Skeletal muscle satellite cell (primary cell): ENCODE measurements at regions not wholly inside any gene's neighbourhood (a gene's known extent, or its start where the extent isn't known, plus 50 kb on each side); places are given as distances from the start of the nearest gene placed in this dataset.

Experiments
- H3K27me3 ChIP-seq: 2 replicates; pipeline ENCODE4 v1.7.0; 2013; ENCODE audit warnings: low read length; ENCODE audit not compliant: control insufficient read depth, insufficient read depth
- H3K36me3 ChIP-seq: 2 replicates; pipeline ENCODE4 v1.7.0; 2013; ENCODE audit warnings: mild to moderate bottlenecking, control low read depth, low read length; ENCODE audit not compliant: insufficient read depth
- H3K4me1 ChIP-seq: 2 replicates; pipeline ENCODE4 v1.7.0; 2013; ENCODE audit warnings: low read length; ENCODE audit not compliant: control insufficient read depth, insufficient read depth
- H3K4me2 ChIP-seq: 2 replicates; pipeline ENCODE4 v1.7.0; 2013; ENCODE audit warnings: mild to moderate bottlenecking, low read length
- H3K4me3 ChIP-seq: 2 replicates; pipeline ENCODE4 v1.7.0; 2013; ENCODE audit warnings: low read length
- H3K9ac ChIP-seq: 2 replicates; pipeline ENCODE4 v1.7.0; 2013; ENCODE audit warnings: mild to moderate bottlenecking, low read depth, low read length, moderate library complexity
- H3K9me3 ChIP-seq: replicated peaks from 2 replicates; pipeline ENCODE4 v1.7.0; 2013; ENCODE audit warnings: mild to moderate bottlenecking, control low read depth, low read length

GRCh38 chr9:82091100-82091499 is 102.5 kb downstream of the SPATA31D1 start:
- H3K4me3 ChIP-seq, result no peak overlapping the region
- H3K27me3 ChIP-seq, result no peaks in the 10 kb centered on the region
- no peaks in the 10 kb centered on the region for H3K9me3 ChIP-seq
- H3K9ac ChIP-seq, result no peak overlapping the region
- no peak overlapping the region for H3K4me2 ChIP-seq
- H3K4me1 ChIP-seq, result no peaks in the 10 kb centered on the region
- H3K36me3 ChIP-seq, result no peaks in the 10 kb centered on the region

- H3K9ac ChIP-seq, result no peak overlapping the region
- no peaks in the 10 kb centered on the region for H3K9me3 ChIP-seq
- H3K4me1 ChIP-seq, result no peaks in the 10 kb centered on the region
Observed at GRCh38 chr9:82091610-82092009, 103.0 kb downstream of the SPATA31D1 start.

GRCh38 chr9:82101475-82101874 is 112.9 kb downstream of the SPATA31D1 start:
- Histone ChIP-seq H3K36me3 (no peaks in the 10 kb centered on the region), H3K4me3 (no peak overlapping the region), H3K9ac (no peak overlapping the region), H3K4me2 (no peak overlapping the region), H3K9me3 (no peaks in the 10 kb centered on the region), H3K27me3 (no peaks in the 10 kb centered on the region), H3K4me1 (no peaks in the 10 kb centered on the region)

More at GRCh38 chr9:82091610-82092009, 103.0 kb downstream of the SPATA31D1 start:
- H3K4me2 ChIP-seq, result no peak overlapping the region
- no peak overlapping the region for H3K4me3 ChIP-seq
- H3K36me3 ChIP-seq, result no peaks in the 10 kb centered on the region
- no peaks in the 10 kb centered on the region for H3K27me3 ChIP-seq

GRCh38 chr9:82104252-82104651 is 115.7 kb downstream of the SPATA31D1 start:
- Histone ChIP-seq H3K9ac (no peak overlapping the region), H3K4me3 (no peak overlapping the region), H3K36me3 (no peaks in the 10 kb centered on the region), H3K9me3 (no peaks in the 10 kb centered on the region), H3K4me1 (no peaks in the 10 kb centered on the region), H3K4me2 (no peak overlapping the region), H3K27me3 (no peaks in the 10 kb centered on the region)

GRCh38 chr9:82105729-82106128 is 117.2 kb downstream of the SPATA31D1 start:
- Histone ChIP-seq H3K27me3 (no peaks in the 10 kb centered on the region), H3K4me1 (no peaks in the 10 kb centered on the region), H3K9me3 (no peaks in the 10 kb centered on the region), H3K9ac (no peak overlapping the region), H3K36me3 (no peaks in the 10 kb centered on the region), H3K4me3 (no peak overlapping the region), H3K4me2 (no peak overlapping the region)

- Histone ChIP-seq H3K9ac (no peak overlapping the region), H3K4me2 (no peak overlapping the region), H3K27me3 (no peaks in the 10 kb centered on the region), H3K9me3 (no peaks in the 10 kb centered on the region), H3K4me3 (no peak overlapping the region), H3K36me3 (no peaks in the 10 kb centered on the region), H3K4me1 (no peaks in the 10 kb centered on the region)
Observed at GRCh38 chr9:82106536-82106935, 118.0 kb downstream of the SPATA31D1 start.

GRCh38 chr9:82108474-82108873 is 119.9 kb downstream of the SPATA31D1 start:
- H3K36me3 ChIP-seq, result no peaks in the 10 kb centered on the region
- H3K4me1 ChIP-seq, result no peaks in the 10 kb centered on the region
- H3K4me2 ChIP-seq, result no peak overlapping the region
- H3K9me3 ChIP-seq, result no peaks in the 10 kb centered on the region
- H3K4me3 ChIP-seq, result no peak overlapping the region
- no peaks in the 10 kb centered on the region for H3K27me3 ChIP-seq
- no peak overlapping the region for H3K9ac ChIP-seq

- no peak overlapping the region for H3K4me2 ChIP-seq
- H3K4me3 ChIP-seq, result no peak overlapping the region
- no peaks in the 10 kb centered on the region for H3K27me3 ChIP-seq
Observed at GRCh38 chr9:82108941-82109340, 120.4 kb downstream of the SPATA31D1 start.

GRCh38 chr9:82109626-82110025 is 121.1 kb downstream of the SPATA31D1 start:
- H3K9me3 ChIP-seq, result no peaks in the 10 kb centered on the region
- no peak overlapping the region for H3K4me2 ChIP-seq
- H3K4me1 ChIP-seq, result no peaks in the 10 kb centered on the region
- no peak overlapping the region for H3K9ac ChIP-seq
- H3K27me3 ChIP-seq, result no peaks in the 10 kb centered on the region
- no peak overlapping the region for H3K4me3 ChIP-seq
- no peaks in the 10 kb centered on the region for H3K36me3 ChIP-seq

More at GRCh38 chr9:82108941-82109340, 120.4 kb downstream of the SPATA31D1 start:
- Histone ChIP-seq H3K9me3 (no peaks in the 10 kb centered on the region), H3K9ac (no peak overlapping the region), H3K36me3 (no peaks in the 10 kb centered on the region), H3K4me1 (no peaks in the 10 kb centered on the region)

GRCh38 chr9:82110881-82111280 is 122.3 kb downstream of the SPATA31D1 start:
- H3K27me3 ChIP-seq, result no peaks in the 10 kb centered on the region
- no peaks in the 10 kb centered on the region for H3K9me3 ChIP-seq
- no peak overlapping the region for H3K9ac ChIP-seq
- no peak overlapping the region for H3K4me2 ChIP-seq
- no peaks in the 10 kb centered on the region for H3K36me3 ChIP-seq
- no peaks in the 10 kb centered on the region for H3K4me1 ChIP-seq
- no peak overlapping the region for H3K4me3 ChIP-seq

- Histone ChIP-seq H3K36me3 (no peaks in the 10 kb centered on the region), H3K27me3 (no peaks in the 10 kb centered on the region), H3K4me3 (no peak overlapping the region), H3K4me2 (no peak overlapping the region), H3K4me1 (no peaks in the 10 kb centered on the region), H3K9me3 (no peaks in the 10 kb centered on the region), H3K9ac (no peak overlapping the region)
Observed at GRCh38 chr9:82115331-82115730, 126.8 kb downstream of the SPATA31D1 start.

GRCh38 chr9:82115900-82116299 is 127.3 kb downstream of the SPATA31D1 start:
- no peak overlapping the region for H3K4me3 ChIP-seq
- H3K9ac ChIP-seq, result no peak overlapping the region
- H3K9me3 ChIP-seq, result no peaks in the 10 kb centered on the region
- H3K4me1 ChIP-seq, result no peaks in the 10 kb centered on the region
- H3K27me3 ChIP-seq, result no peaks in the 10 kb centered on the region
- H3K4me2 ChIP-seq, result no peak overlapping the region
- no peaks in the 10 kb centered on the region for H3K36me3 ChIP-seq
